Pancreas (tissue), 10 donors: ENCODE measurements at regions not wholly inside any gene's neighbourhood (a gene's known extent, or its start where the extent isn't known, plus 50 kb on each side); places are given as distances from the start of the nearest gene placed in this dataset.

Experiments used
- ATAC-seq, 4 donors: fragments of 200-7000 bp; cut with Tn5 transposase; one replicate each; pipeline versions ENCODE4 v1.8.0 to v1.9.1; 2020; ENCODE audit warnings: mild to moderate bottlenecking in 4 of 4, moderate library complexity in 4 of 4
- DNase-seq, 6 donors: peaks; one replicate each; pipeline ENCODE4 v3.0.0-alpha.2; 2020
- FAIRE-seq: peaks from 2 replicates; lab custom pipeline; 2012; peaks lifted over from hg19 to GRCh38; lab: Jason Lieb, UNC
- H3K27ac ChIP-seq, 4 donors: fragments of 200-600 bp; sonication (generic); 1 replicate in 3 of 4; 2 replicates in 1 of 4; pipeline versions ENCODE4 v1.5.0 to v1.8.0; 2020
- H3K27me3 ChIP-seq, 4 donors: fragments of 200-600 bp; one replicate each; pipeline ENCODE4 v1.8.0; 2021
- H3K36me3 ChIP-seq, 3 donors: fragments of 200-600 bp; sonication (generic) in 1 of 3; one replicate each; pipeline versions ENCODE4 v1.5.0 to v1.8.0; 2020 to 2021
- H3K4me1 ChIP-seq, 3 donors: fragments of 200-600 bp; one replicate each; pipeline ENCODE4 v1.8.0; 2021
- H3K4me3 ChIP-seq, 4 donors: fragments of 200-600 bp; sonication (generic) in 2 of 4; one replicate each; pipeline versions ENCODE4 v1.5.0 to v1.8.0; 2020 to 2021
- H3K9me3 ChIP-seq, 4 donors: fragments of 200-600 bp; one replicate each; pipeline ENCODE4 v1.8.0; 2021
- WGBS, 2 donors: extraction: QIAGEN DNeasy Blood & Tissue Kit; methylation state at CpG; one replicate each; pipeline ENCODE4 v1.1.7; 2013; 5-methylcytosine and 5-hydroxymethylcytosine counted together
- intact Hi-C, 3 donors: fragments of 100-400 bp; cut with DNase I; formaldehyde crosslinking; loops; one replicate each; pipeline versions ENCODE4 v1.11.1 to v1.14.2; 2022
- TF ChIP-seq, protein P1 (sequence below), 4 donors: fragments of 200-600 bp; sonication (generic) in 3 of 4; IDR thresholded peaks; one replicate each; pipeline versions ENCODE4 v1.5.0 to v1.8.0; 2021; ENCODE audit warnings: antibody characterized with exemption in 4 of 4
- donor health status: healthy with polysubstance abuse.
- donor health status: DM: no; HTN: no; CAD: no; lungs with moderate emphysema.
- donor health status: DM: no; HTN: no; CAD: no.
- donor health status: control.
- donor health status: control.
- donor health status: Bipolar disorder and iron deficiency.
- donor health status: DM: yes; HTN: yes; CAD: no.
- donor health status: DM: no; HTN: no; CAD: no.
- donor health status: DM: no; HTN: no; CAD: no.
- donor health status: DM: yes; HTN: yes; CAD: no.

DNA sequence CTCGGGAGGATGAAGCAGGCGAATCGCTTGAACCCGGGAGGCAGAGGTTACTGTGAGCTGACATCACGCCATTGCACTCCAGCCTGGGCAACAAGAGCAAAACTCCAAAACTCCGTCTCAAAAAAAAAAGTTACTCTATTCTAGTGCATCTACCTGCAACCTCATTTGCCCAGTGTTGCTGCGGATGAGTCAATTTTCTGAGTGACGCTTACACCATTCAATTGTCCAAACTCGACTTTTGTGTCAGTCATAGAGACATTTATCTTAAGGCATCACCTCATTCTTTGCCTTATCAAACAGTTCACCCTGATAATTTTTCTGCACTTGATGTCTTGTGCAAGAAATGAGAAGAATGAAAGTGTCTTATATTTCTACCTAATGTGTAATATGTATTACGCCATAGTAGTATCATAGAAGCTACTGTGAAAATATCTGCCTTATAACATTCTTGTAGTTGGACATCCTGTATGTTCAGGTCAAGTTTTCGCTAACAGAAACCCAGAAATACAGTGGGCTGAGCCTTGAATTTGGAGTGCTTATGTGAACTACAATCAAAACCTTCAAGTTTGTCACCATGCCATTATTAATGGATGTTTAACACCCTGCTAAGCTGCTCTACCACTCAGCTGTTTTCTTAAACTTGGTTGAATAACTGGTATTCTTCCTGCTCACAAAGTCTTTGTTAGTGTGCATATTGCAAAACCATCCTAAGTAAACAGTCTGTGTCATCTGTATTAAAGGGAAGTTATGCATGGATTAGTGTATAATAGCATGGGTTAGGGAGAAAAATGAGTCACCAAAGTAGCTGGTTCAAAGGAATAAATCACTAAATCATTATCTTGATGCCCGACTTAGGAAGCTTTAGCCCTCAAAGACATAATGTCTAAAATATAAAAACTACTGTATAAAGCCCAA, 531.0 kb upstream of the NR2F2 start:
- FAIRE-seq, result no peak
- no peak for DNase-seq
- 69 to 78% methylated on average over 12 of the region's 12 CpGs for WGBS, 2 donors
- no peaks in the 10 kb centered on the region for H3K36me3 ChIP-seq
- ATAC-seq, result peak in 2 of 4 donors; percentile 60 to 77
- no peak overlapping the region for H3K4me3 ChIP-seq
- intact Hi-C loops, result no loop called here
- no peaks in the 10 kb centered on the region for H3K9me3 ChIP-seq
- H3K27ac ChIP-seq, result no peak overlapping the region
- no peaks in the 10 kb centered on the region for H3K27me3 ChIP-seq
- TF ChIP-seq, protein P1, sequence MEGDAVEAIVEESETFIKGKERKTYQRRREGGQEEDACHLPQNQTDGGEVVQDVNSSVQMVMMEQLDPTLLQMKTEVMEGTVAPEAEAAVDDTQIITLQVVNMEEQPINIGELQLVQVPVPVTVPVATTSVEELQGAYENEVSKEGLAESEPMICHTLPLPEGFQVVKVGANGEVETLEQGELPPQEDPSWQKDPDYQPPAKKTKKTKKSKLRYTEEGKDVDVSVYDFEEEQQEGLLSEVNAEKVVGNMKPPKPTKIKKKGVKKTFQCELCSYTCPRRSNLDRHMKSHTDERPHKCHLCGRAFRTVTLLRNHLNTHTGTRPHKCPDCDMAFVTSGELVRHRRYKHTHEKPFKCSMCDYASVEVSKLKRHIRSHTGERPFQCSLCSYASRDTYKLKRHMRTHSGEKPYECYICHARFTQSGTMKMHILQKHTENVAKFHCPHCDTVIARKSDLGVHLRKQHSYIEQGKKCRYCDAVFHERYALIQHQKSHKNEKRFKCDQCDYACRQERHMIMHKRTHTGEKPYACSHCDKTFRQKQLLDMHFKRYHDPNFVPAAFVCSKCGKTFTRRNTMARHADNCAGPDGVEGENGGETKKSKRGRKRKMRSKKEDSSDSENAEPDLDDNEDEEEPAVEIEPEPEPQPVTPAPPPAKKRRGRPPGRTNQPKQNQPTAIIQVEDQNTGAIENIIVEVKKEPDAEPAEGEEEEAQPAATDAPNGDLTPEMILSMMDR (IDR thresholded peaks at IDR 0.05), result no peak
- H3K4me1 ChIP-seq, result no peaks in the 10 kb centered on the region

GRCh38 chr15:95804484-95804883, 526.0 kb upstream of the NR2F2 start:
- Histone ChIP-seq H3K27ac (no peak overlapping the region), H3K9me3 (no peaks in the 10 kb centered on the region), H3K27me3 (peaks cover 0 to 3% (median 0%) of the 10 kb centered on the region in 4 donors), H3K4me1 (no peaks in the 10 kb centered on the region), H3K36me3 (no peaks in the 10 kb centered on the region), H3K4me3 (no peak overlapping the region)
- intact Hi-C loops, result no loop called here
- TF ChIP-seq, protein P1 (IDR thresholded peaks at IDR 0.05), result no peak
- DNase-seq, result no peak
- ATAC-seq, result no peak
- FAIRE-seq, result no peak

DNA sequence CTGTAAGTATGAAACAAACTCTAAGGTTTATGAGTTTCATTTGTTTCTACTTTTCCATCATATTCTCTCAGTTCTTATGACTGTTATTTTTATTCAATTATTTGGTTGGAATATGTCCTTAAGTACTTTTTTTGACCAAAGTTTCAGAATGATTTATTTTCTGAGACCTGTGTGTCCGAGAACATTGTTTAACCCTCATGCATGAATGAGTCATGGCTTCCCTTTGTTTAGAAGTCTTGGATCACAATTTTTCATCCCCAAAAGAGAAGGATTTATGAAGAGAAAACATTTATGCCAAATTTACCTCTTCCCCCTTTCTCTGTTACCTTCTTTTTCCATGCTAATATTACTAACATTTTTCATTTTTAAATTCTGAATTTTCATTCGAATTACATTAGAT, 518.0 kb upstream of the NR2F2 start:
- 54 to 60% methylated on average over 2 of the region's 2 CpGs for WGBS, 2 donors
- Histone ChIP-seq H3K27ac (no peak overlapping the region), H3K4me3 (no peak overlapping the region), H3K9me3 (no peaks in the 10 kb centered on the region), H3K36me3 (no peaks in the 10 kb centered on the region), H3K27me3 (peaks cover 0 to 3% (median 0%) of the 10 kb centered on the region in 4 donors), H3K4me1 (no peaks in the 10 kb centered on the region)
- ATAC-seq (no peak), DNase-seq (no peak), FAIRE-seq (no peak)
- intact Hi-C loops, result no loop called here
- TF ChIP-seq, protein P1 (IDR thresholded peaks at IDR 0.05), result no peak

GRCh38 chr15:95814908-95815307, 515.6 kb upstream of the NR2F2 start:
- FAIRE-seq (no peak), DNase-seq (no peak), ATAC-seq (no peak)
- H3K4me3 ChIP-seq, result no peak overlapping the region
- TF ChIP-seq, protein P1 (IDR thresholded peaks at IDR 0.05), result no peak
- WGBS, 2 donors, result 75 to 85% methylated on average over 3 of the region's 3 CpGs
- no peaks in the 10 kb centered on the region for H3K27me3 ChIP-seq
- H3K9me3 ChIP-seq, result no peaks in the 10 kb centered on the region
- no peaks in the 10 kb centered on the region for H3K36me3 ChIP-seq
- no peaks in the 10 kb centered on the region for H3K4me1 ChIP-seq
- H3K27ac ChIP-seq, result no peak overlapping the region
- intact Hi-C loops, result no loop called here

- FAIRE-seq, result no peak
- intact Hi-C loops, result no loop called here
- Histone ChIP-seq H3K9me3 (no peaks in the 10 kb centered on the region), H3K27me3 (no peaks in the 10 kb centered on the region), H3K36me3 (no peaks in the 10 kb centered on the region), H3K4me3 (no peak overlapping the region), H3K27ac (no peak overlapping the region), H3K4me1 (no peaks in the 10 kb centered on the region)
- no peak for DNase-seq
- WGBS, 2 donors, result 83 to 88% methylated on average over 4 of the region's 4 CpGs
- TF ChIP-seq, protein P1 (IDR thresholded peaks at IDR 0.05), result no peak
- ATAC-seq, result no peak
These were observed 513.9 kb upstream of the NR2F2 start for GRCh38 chr15:95816591-95816990.
